GM12892 (cell line): ENCODE measurements at regions not wholly inside any gene's neighbourhood (a gene's known extent, or its start where the extent isn't known, plus 50 kb on each side); places are given as distances from the start of the nearest gene placed in this dataset.

Experiments
- POLR2A ChIP-seq: IDR thresholded peaks from 2 replicates; pipeline ENCODE4 v1.6.1; 2011; ENCODE audit warnings: low read depth, low read length, control low read depth
- POLR2AphosphoS5 ChIP-seq: IDR thresholded peaks from 2 replicates; pipeline ENCODE4 v1.6.1; 2011; ENCODE audit warnings: low read depth, low read length, control low read depth

DNA sequence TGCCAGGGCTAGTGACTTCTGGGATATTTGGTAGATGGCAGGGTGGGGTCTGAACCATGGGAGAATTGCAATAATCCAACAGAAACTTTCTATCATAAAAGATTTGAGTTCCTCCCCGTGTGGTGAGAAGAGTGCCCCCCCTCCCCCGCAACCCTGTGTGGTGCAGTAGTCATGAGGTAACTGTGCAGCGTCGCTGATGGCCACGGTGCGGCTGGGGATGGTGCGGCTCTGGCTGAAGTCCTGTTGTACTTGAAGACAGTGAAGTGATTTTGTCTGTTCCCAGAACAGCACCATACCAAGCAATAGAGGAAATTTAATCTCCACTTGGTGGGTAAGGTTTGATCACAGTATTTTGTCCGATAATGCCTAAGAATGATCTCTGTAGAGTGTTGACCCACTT is 654.8 kb upstream of the POU3F2 start:
- TF ChIP-seq POLR2A (no peak), POLR2AphosphoS5 (no peak)
